ENCODE measurements at regions not wholly inside any gene's neighbourhood (a gene's known extent, or its start where the extent isn't known, plus 50 kb on each side); places are given as distances from the start of the nearest gene placed in this dataset.

GRCh38 chr20:23255106-23255505, 95.5 kb upstream of the NXT1 start:
- H3K27me3 ChIP-seq (ENCODE audit: low read depth, low read length): peaks cover 54% of the 10 kb centered on the region
- no peaks in the 10 kb centered on the region for H4K20me1 ChIP-seq (ENCODE audit: insufficient read depth, low read length)
- no peak overlapping the region for H2AFZ ChIP-seq (ENCODE audit: low read depth, low read length)
- no peaks in the 10 kb centered on the region for H3K4me1 ChIP-seq (ENCODE audit: low read length)
- H3K27ac ChIP-seq (ENCODE audit: low read length): no peak overlapping the region
- no peak overlapping the region for H3K9ac ChIP-seq (ENCODE audit: low read length)
- H3K9me3 ChIP-seq (ENCODE audit: insufficient read depth, low read length): no peaks in the 10 kb centered on the region
- no peaks in the 10 kb centered on the region for H3K36me3 ChIP-seq (replicated peaks; ENCODE audit: low read depth, low read length)
- H3K79me2 ChIP-seq (ENCODE audit: low read length): no peaks in the 10 kb centered on the region
- H3K4me2 ChIP-seq (ENCODE audit: low read length): no peak overlapping the region
- H3K4me3 ChIP-seq (ENCODE audit: low read length): no peak overlapping the region
- TF ChIP-seq CTCF (IDR thresholded peaks at IDR 0.05; ENCODE audit: low read depth, low read length) (no peak), EZH2phosphoT487 (IDR thresholded peaks at IDR 0.05; ENCODE audit: low read depth) (no peak)

GRCh38 chr20:23254505-23254904, 96.1 kb upstream of the NXT1 start:
- Histone ChIP-seq H2AFZ (ENCODE audit: low read depth, low read length) (no peak overlapping the region), H4K20me1 (ENCODE audit: insufficient read depth, low read length) (no peaks in the 10 kb centered on the region), H3K79me2 (ENCODE audit: low read length) (no peaks in the 10 kb centered on the region), H3K36me3 (replicated peaks; ENCODE audit: low read depth, low read length) (no peaks in the 10 kb centered on the region), H3K27ac (ENCODE audit: low read length) (no peak overlapping the region), H3K4me2 (ENCODE audit: low read length) (no peak overlapping the region), H3K27me3 (ENCODE audit: low read depth, low read length) (peaks cover 60% of the 10 kb centered on the region), H3K9ac (ENCODE audit: low read length) (no peak overlapping the region), H3K9me3 (ENCODE audit: insufficient read depth, low read length) (no peaks in the 10 kb centered on the region), H3K4me3 (ENCODE audit: low read length) (no peak overlapping the region), H3K4me1 (ENCODE audit: low read length) (no peaks in the 10 kb centered on the region)
- no peak for TF ChIP-seq CTCF (IDR thresholded peaks at IDR 0.05; ENCODE audit: low read depth, low read length)
- no peak for TF ChIP-seq EZH2phosphoT487 (IDR thresholded peaks at IDR 0.05; ENCODE audit: low read depth)

GRCh38 chr20:23254034-23254433, 96.6 kb upstream of the NXT1 start:
- Histone ChIP-seq H3K9me3 (ENCODE audit: insufficient read depth, low read length) (no peaks in the 10 kb centered on the region), H3K27me3 (ENCODE audit: low read depth, low read length) (peaks cover 65% of the 10 kb centered on the region), H3K4me1 (ENCODE audit: low read length) (no peaks in the 10 kb centered on the region), H3K36me3 (replicated peaks; ENCODE audit: low read depth, low read length) (no peaks in the 10 kb centered on the region), H4K20me1 (ENCODE audit: insufficient read depth, low read length) (no peaks in the 10 kb centered on the region), H3K27ac (ENCODE audit: low read length) (no peak overlapping the region), H2AFZ (ENCODE audit: low read depth, low read length) (no peak overlapping the region), H3K79me2 (ENCODE audit: low read length) (no peaks in the 10 kb centered on the region), H3K4me3 (ENCODE audit: low read length) (no peak overlapping the region), H3K9ac (ENCODE audit: low read length) (no peak overlapping the region), H3K4me2 (ENCODE audit: low read length) (no peak overlapping the region)
- no peak for TF ChIP-seq EZH2phosphoT487 (IDR thresholded peaks at IDR 0.05; ENCODE audit: low read depth)

- Histone ChIP-seq H3K27ac (ENCODE audit: low read length) (no peak overlapping the region), H4K20me1 (ENCODE audit: insufficient read depth, low read length) (no peaks in the 10 kb centered on the region), H3K4me3 (ENCODE audit: low read length) (no peak overlapping the region), H3K9ac (ENCODE audit: low read length) (no peak overlapping the region), H3K9me3 (ENCODE audit: insufficient read depth, low read length) (no peaks in the 10 kb centered on the region), H3K36me3 (replicated peaks; ENCODE audit: low read depth, low read length) (no peaks in the 10 kb centered on the region), H3K4me1 (ENCODE audit: low read length) (no peaks in the 10 kb centered on the region), H3K27me3 (ENCODE audit: low read depth, low read length) (peaks cover 65% of the 10 kb centered on the region), H3K79me2 (ENCODE audit: low read length) (no peaks in the 10 kb centered on the region), H3K4me2 (ENCODE audit: low read length) (no peak overlapping the region), H2AFZ (ENCODE audit: low read depth, low read length) (no peak overlapping the region)
- TF ChIP-seq EZH2phosphoT487 (IDR thresholded peaks at IDR 0.05; ENCODE audit: low read depth) (no peak), CTCF (IDR thresholded peaks at IDR 0.05; ENCODE audit: low read depth, low read length) (no peak)
Observed at GRCh38 chr20:23253524-23253923, 97.1 kb upstream of the NXT1 start.

- Histone ChIP-seq H2AFZ (ENCODE audit: low read depth, low read length) (no peak overlapping the region), H3K27me3 (ENCODE audit: low read depth, low read length) (peaks cover 76% of the 10 kb centered on the region), H3K9ac (ENCODE audit: low read length) (no peak overlapping the region), H3K4me3 (ENCODE audit: low read length) (no peak overlapping the region), H4K20me1 (ENCODE audit: insufficient read depth, low read length) (peaks cover 7% of the 10 kb centered on the region; the same call in 1 of the 2 replicates), H3K79me2 (ENCODE audit: low read length) (no peaks in the 10 kb centered on the region), H3K36me3 (replicated peaks; ENCODE audit: low read depth, low read length) (no peaks in the 10 kb centered on the region), H3K27ac (ENCODE audit: low read length) (no peak overlapping the region), H3K4me1 (ENCODE audit: low read length) (peaks cover 10% of the 10 kb centered on the region), H3K4me2 (ENCODE audit: low read length) (no peak overlapping the region), H3K9me3 (ENCODE audit: insufficient read depth, low read length) (no peaks in the 10 kb centered on the region)
- TF ChIP-seq EZH2phosphoT487 (IDR thresholded peaks at IDR 0.05; ENCODE audit: low read depth) (no peak), CTCF (IDR thresholded peaks at IDR 0.05; ENCODE audit: low read depth, low read length) (no peak)
Observed at GRCh38 chr20:23251779-23252178, 98.8 kb upstream of the NXT1 start.
